Ovary (tissue), 7 donors: ENCODE measurements at regions not wholly inside any gene's neighbourhood (a gene's known extent, or its start where the extent isn't known, plus 50 kb on each side); places are given as distances from the start of the nearest gene placed in this dataset.

Experiments
- DNase-seq, 5 donors: peaks; one replicate each; pipeline ENCODE4 v3.0.0-alpha.2; 2019 to 2020
- H3K27ac ChIP-seq, 2 donors: fragments of 200-600 bp; one replicate each; pipeline versions ENCODE4 v1.5.1 to v1.8.0; 2019 to 2022
- H3K27me3 ChIP-seq: fragments of 200-600 bp; one replicate; pipeline ENCODE4 v1.8.0; 2022
- H3K36me3 ChIP-seq: fragments of 200-600 bp; sonication (generic); one replicate; pipeline ENCODE4 v1.5.1; 2019
- H3K4me1 ChIP-seq: one replicate; pipeline ENCODE4 v1.8.1; 2013; ENCODE audit warnings: mild to moderate bottlenecking, moderate library complexity; ENCODE audit not compliant: insufficient read depth
- H3K4me3 ChIP-seq: fragments of 200-600 bp; sonication (generic); one replicate; pipeline ENCODE4 v1.5.1; 2017
- H3K9me3 ChIP-seq, 2 donors: fragments of 200-600 bp in 1 of 2; sonication (generic) in 1 of 2; one replicate each; pipeline versions ENCODE4 v1.5.1 to v1.8.1; 2013 to 2019; ENCODE audit warnings: mild to moderate bottlenecking in 1 of 2, moderate library complexity in 1 of 2
- CTCF ChIP-seq, 3 donors: fragments of 450-650 bp in 2 of 3; fragments of 200-600 bp in 1 of 3; IDR thresholded peaks; one replicate each; pipeline versions ENCODE4 v1.5.1 to v1.8.0; 2016 to 2022; ENCODE audit warnings: antibody characterized with exemption in 3 of 3, mild to moderate bottlenecking in 1 of 3
- EP300 ChIP-seq: sonication (generic); formaldehyde crosslinking; IDR thresholded peaks from one replicate; pipeline ENCODE4 v1.6.1; 2017; ENCODE audit warnings: antibody characterized with exemption
- POLR2A ChIP-seq: fragments of 450-650 bp; IDR thresholded peaks from one replicate; pipeline ENCODE4 v1.6.1; 2017; ENCODE audit warnings: antibody characterized with exemption, mild to moderate bottlenecking, moderate library complexity
- WGBS, 3 donors: extraction: QIAGEN DNeasy Blood & Tissue Kit in 1 of 3; methylation state at CpG; one replicate each; pipeline versions ENCODE4 v1.1.5 to v1.1.7; 2013 to 2017; 5-methylcytosine and 5-hydroxymethylcytosine counted together
- intact Hi-C, 4 donors: fragments of 100-400 bp; cut with DNase I; formaldehyde crosslinking; loops; one replicate each; pipeline versions ENCODE4 v1.11.0 to v1.15.1; 2022 to 2023
- donor health status: DM: no; HTN: no; CAD: no; lungs with moderate emphysema.
- donor health status: DM: no; HTN: no; CAD: no.
- donor health status: Bipolar disorder and iron deficiency.
- donor health status: DM: no; HTN: no; CAD: no.
- donor health status: DM: yes; HTN: yes; CAD: no.

- Histone ChIP-seq H3K36me3 (no peaks in the 10 kb centered on the region), H3K9me3 (no peaks in the 10 kb centered on the region), H3K27ac (no peak overlapping the region), H3K4me1 (no peaks in the 10 kb centered on the region), H3K4me3 (no peak overlapping the region), H3K27me3 (peaks cover 2% of the 10 kb centered on the region)
- TF ChIP-seq POLR2A (no peak), CTCF (IDR thresholded peaks at IDR 0.05) (no peak), EP300 (no peak)
- intact Hi-C loops = no loop called here
- no peak for DNase-seq
- WGBS, 3 donors = 54 to 66% (median 59%) methylated on average over 3 of the region's 3 CpGs
Measured at GRCh38 chr2:198928026-198928425, 529.7 kb downstream of the SATB2 start.

GRCh38 chr2:198917926-198918720, 539.6 kb downstream of the SATB2 start:
- intact Hi-C loops = no loop called here
- Histone ChIP-seq H3K4me3 (no peak overlapping the region), H3K9me3 (no peaks in the 10 kb centered on the region), H3K4me1 (no peaks in the 10 kb centered on the region), H3K27ac (no peak overlapping the region), H3K27me3 (no peaks in the 10 kb centered on the region), H3K36me3 (no peaks in the 10 kb centered on the region)
- TF ChIP-seq CTCF (IDR thresholded peaks at IDR 0.05) (no peak), EP300 (no peak), POLR2A (no peak)
- WGBS, 3 donors = 85 to 88% (median 87%) methylated on average over 3 of the region's 3 CpGs
- no peak for DNase-seq

GRCh38 chr2:198917275-198917674, 540.5 kb downstream of the SATB2 start:
- Histone ChIP-seq H3K4me3 (no peak overlapping the region), H3K9me3 (no peaks in the 10 kb centered on the region), H3K27me3 (no peaks in the 10 kb centered on the region), H3K4me1 (no peaks in the 10 kb centered on the region), H3K27ac (no peak overlapping the region), H3K36me3 (no peaks in the 10 kb centered on the region)
- 77 to 87% (median 79%) methylated on average over 2 of the region's 2 CpGs for WGBS, 3 donors
- DNase-seq = no peak
- intact Hi-C loops = no loop called here
- TF ChIP-seq EP300 (no peak), POLR2A (no peak), CTCF (IDR thresholded peaks at IDR 0.05) (no peak)

GRCh38 chr2:198916548-198917080, 541.1 kb downstream of the SATB2 start:
- TF ChIP-seq POLR2A (no peak), EP300 (no peak), CTCF (IDR thresholded peaks at IDR 0.05) (no peak)
- no peak for DNase-seq
- Histone ChIP-seq H3K4me1 (no peaks in the 10 kb centered on the region), H3K27me3 (no peaks in the 10 kb centered on the region), H3K27ac (no peak overlapping the region), H3K36me3 (no peaks in the 10 kb centered on the region), H3K4me3 (no peak overlapping the region), H3K9me3 (no peaks in the 10 kb centered on the region)
- 27 to 47% (median 38%) methylated on average over 6 of the region's 6 CpGs for WGBS, 3 donors
- intact Hi-C loops = no loop called here
